Fibroblast of lung (primary cell): ENCODE measurements at regions not wholly inside any gene's neighbourhood (a gene's known extent, or its start where the extent isn't known, plus 50 kb on each side); places are given as distances from the start of the nearest gene placed in this dataset.

Experiments used
- CTCF ChIP-seq, 2 donors: IDR thresholded peaks in 1 of 2; conservative IDR thresholded peaks in 1 of 2; 1 replicate in 1 of 2; 2 replicates in 1 of 2; pipeline ENCODE4 v1.5.1; 2011 to 2012; ENCODE audit warnings: low read length in 2 of 2, control low read depth in 1 of 2, inconsistent platforms in 1 of 2, low read depth in 1 of 2, mild to moderate bottlenecking in 1 of 2
- EZH2 ChIP-seq: IDR thresholded peaks from 2 replicates; pipeline ENCODE4 v1.5.1; 2012; ENCODE audit warnings: low read length, control low read depth, mild to moderate bottlenecking; ENCODE audit errors: missing control alignments

GRCh38 chr4:57282933-57283310 is 172.7 kb upstream of the IGFBP7 start:
- no peak for TF ChIP-seq CTCF (conservative IDR thresholded peaks at IDR 0.05 in 1 of 2, IDR thresholded peaks at IDR 0.05 in 1 of 2; ENCODE audit: low read depth in 1 of 2, low read length in 2 of 2)
- TF ChIP-seq EZH2 = no peak
